ENCODE measurements at regions not wholly inside any gene's neighbourhood (a gene's known extent, or its start where the extent isn't known, plus 50 kb on each side); places are given as distances from the start of the nearest gene placed in this dataset.

GRCh38 chr9:134231330-134231745, 67.0 kb upstream of the RNU6ATAC start:
- TF ChIP-seq CTCF (IDR thresholded peaks at IDR 0.05; ENCODE audit: insufficient read depth, low read depth, low read length, missing control alignments): no peak
- no peak overlapping the region for H3K4me3 ChIP-seq (ENCODE audit: low read depth, low read length)
- DNase-seq (ENCODE audit: low read depth): no peak

GRCh38 chr9:134231767-134232166, 67.4 kb upstream of the RNU6ATAC start:
- no peak for TF ChIP-seq CTCF (IDR thresholded peaks at IDR 0.05; ENCODE audit: insufficient read depth, low read depth, low read length, missing control alignments)
- no peak overlapping the region for H3K4me3 ChIP-seq (ENCODE audit: low read depth, low read length)
- DNase-seq (ENCODE audit: low read depth): no peak

GRCh38 chr9:134233022-134233421, 68.7 kb upstream of the RNU6ATAC start:
- H3K4me3 ChIP-seq (ENCODE audit: low read depth, low read length): no peak overlapping the region
- no peak for DNase-seq (ENCODE audit: low read depth)
- no peak for TF ChIP-seq CTCF (IDR thresholded peaks at IDR 0.05; ENCODE audit: insufficient read depth, low read depth, low read length, missing control alignments)

GRCh38 chr9:134234001-134234660, 69.8 kb upstream of the RNU6ATAC start:
- no peak overlapping the region for H3K4me3 ChIP-seq (ENCODE audit: low read depth, low read length)
- no peak for TF ChIP-seq CTCF (IDR thresholded peaks at IDR 0.05; ENCODE audit: insufficient read depth, low read depth, low read length, missing control alignments)
- DNase-seq (ENCODE audit: low read depth): no peak

- H3K4me3 ChIP-seq (ENCODE audit: low read depth, low read length): no peak overlapping the region
- TF ChIP-seq CTCF (IDR thresholded peaks at IDR 0.05; ENCODE audit: insufficient read depth, low read depth, low read length, missing control alignments): no peak
- no peak for DNase-seq (ENCODE audit: low read depth)
Observed at GRCh38 chr9:134234687-134235359, 70.5 kb upstream of the RNU6ATAC start.

- no peak for TF ChIP-seq CTCF (IDR thresholded peaks at IDR 0.05; ENCODE audit: insufficient read depth, low read depth, low read length, missing control alignments)
- no peak for DNase-seq (ENCODE audit: low read depth)
- no peak overlapping the region for H3K4me3 ChIP-seq (ENCODE audit: low read depth, low read length)
Observed at GRCh38 chr9:134235366-134235765, 71.0 kb upstream of the RNU6ATAC start.

All from GM12865 (cell line).